Stimulated activated naive CD8-positive, alpha-beta T cell treated with anti-CD3 and anti-CD28 coated beads, Interleukin-15, amount 100 ng/mL, for 72 hours (primary cell): ENCODE measurements at regions not wholly inside any gene's neighbourhood (a gene's known extent, or its start where the extent isn't known, plus 50 kb on each side); places are given as distances from the start of the nearest gene placed in this dataset.
A peak's percentile ranks its signal among the peaks of the same experiment; 100 is the strongest.
"Not testable (repeated sequence)": the region's sequence is repeated elsewhere in the genome, so short reads cannot be mapped to it uniquely, and the experiment has no call there.

ENCODE experiments used
- ATAC-seq: fragments of 150-1000 bp; cut with Tn5 transposase; 2 replicates; pipeline ENCODE4 v1.10.0; 2021; ENCODE audit warnings: mild to moderate bottlenecking, moderate library complexity
- DNase-seq, 2 donors: peaks; one replicate each; pipeline ENCODE4 v3.0.0; 2021 to 2022
- H3K27ac Mint-ChIP-seq, 2 donors: one replicate each; pipeline ENCODE4 v1.8.0; 2022; ENCODE audit warnings: mild to moderate bottlenecking in 2 of 2, mixed read lengths in 2 of 2, moderate library complexity in 2 of 2
- H3K27me3 Mint-ChIP-seq: one replicate; pipeline ENCODE4 v1.8.0; 2022; ENCODE audit warnings: mixed read lengths
- H3K4me1 Mint-ChIP-seq: one replicate; pipeline ENCODE4 v1.8.0; 2022; ENCODE audit warnings: mild to moderate bottlenecking, mixed read lengths
- H3K4me3 Mint-ChIP-seq, 2 donors: one replicate each; pipeline ENCODE4 v1.8.0; 2022; ENCODE audit warnings: mild to moderate bottlenecking in 2 of 2, mixed read lengths in 2 of 2, moderate library complexity in 1 of 2
- H3K9me3 Mint-ChIP-seq, 2 donors: one replicate each; pipeline ENCODE4 v1.8.0; 2022; ENCODE audit warnings: mixed read lengths in 2 of 2

DNA sequence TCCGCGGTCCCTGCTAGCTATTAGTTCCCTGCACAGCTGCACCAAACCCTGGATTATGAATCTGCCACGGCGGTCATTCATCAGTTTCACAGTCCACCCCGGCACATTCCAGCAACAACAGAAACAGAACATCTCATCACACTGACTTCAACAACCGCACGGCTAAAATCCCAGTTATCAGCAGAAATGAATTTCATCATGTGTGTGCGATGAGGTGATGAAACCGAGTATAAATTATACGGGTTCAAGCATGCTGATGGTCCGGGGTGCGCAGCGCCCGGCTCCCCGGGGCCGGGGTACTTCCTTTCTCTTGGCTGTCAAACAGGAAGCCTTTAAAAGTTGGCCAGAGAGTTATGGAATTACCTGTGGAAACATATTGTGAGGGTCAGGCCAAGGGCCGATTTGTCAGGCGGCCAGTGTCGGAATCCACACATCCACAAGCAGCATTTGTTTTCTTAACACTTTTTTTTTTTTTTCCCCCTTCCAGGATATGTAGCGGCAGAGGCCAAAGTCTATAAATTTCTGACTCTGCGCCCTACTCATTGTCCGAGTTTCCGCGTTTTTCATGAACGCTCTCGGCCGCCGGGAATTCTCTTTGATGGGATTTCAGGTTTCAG, 420.9 kb upstream of the MGMT start:
- Mint-ChIP-seq H3K27ac (no peak overlapping the region), H3K9me3 (no peaks in the 10 kb centered on the region), H3K4me3 (no peak overlapping the region), H3K27me3 (no peaks in the 10 kb centered on the region), H3K4me1 (peaks cover 15% of the 10 kb centered on the region)
- DNase-seq (no peak), ATAC-seq (no peak)

DNA sequence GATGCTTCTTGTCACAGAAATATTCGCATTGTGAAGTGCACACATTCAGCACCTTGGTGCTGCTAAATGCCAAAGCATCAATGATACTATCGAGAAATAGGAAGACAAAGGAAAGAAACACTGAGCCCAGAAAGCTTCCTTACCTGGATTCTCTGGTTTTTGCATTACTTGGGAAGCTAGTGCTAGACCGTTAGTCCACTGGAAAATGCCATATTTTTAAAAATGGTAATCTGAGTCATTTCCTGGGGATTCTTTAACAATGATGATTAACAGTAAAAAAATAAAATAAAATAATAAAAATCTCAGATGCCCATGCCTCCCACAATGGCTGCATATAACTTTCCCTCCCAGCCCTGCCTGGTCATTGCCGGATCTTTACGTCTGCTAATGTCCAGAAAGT, 420.1 kb upstream of the MGMT start:
- H3K27me3 Mint-ChIP-seq: no peaks in the 10 kb centered on the region

DNA sequence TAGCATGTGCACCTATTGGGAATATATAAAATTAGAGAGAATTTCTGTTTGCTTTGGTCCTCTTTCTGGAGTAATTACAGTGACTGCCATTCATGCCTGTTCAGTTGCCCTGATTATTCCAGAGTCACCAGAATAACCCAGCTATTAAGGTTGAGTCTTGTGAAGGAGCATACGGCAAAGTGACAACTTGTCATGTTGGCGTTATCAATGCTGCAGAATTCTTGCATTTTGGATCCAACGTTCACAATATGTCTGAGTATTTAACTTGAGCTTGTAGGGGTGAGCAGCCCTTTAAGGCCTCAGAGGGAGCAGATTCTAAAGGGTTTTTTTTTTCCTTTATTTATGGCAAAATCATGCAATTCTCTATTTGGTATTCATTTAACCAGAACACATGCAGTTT, 419.4 kb upstream of the MGMT start:
- Mint-ChIP-seq H3K27me3 (no peaks in the 10 kb centered on the region), H3K4me3 (no peak overlapping the region), H3K27ac (no peak overlapping the region), H3K9me3 (no peaks in the 10 kb centered on the region), H3K4me1 (peaks cover 9% of the 10 kb centered on the region)
- DNase-seq (no peak), ATAC-seq (no peak)

More for the DNA sequence above, 420.1 kb upstream of the MGMT start:
- Mint-ChIP-seq H3K9me3 (no peaks in the 10 kb centered on the region), H3K4me1 (peaks cover 15% of the 10 kb centered on the region), H3K27ac (no peak overlapping the region), H3K4me3 (no peak overlapping the region)
- DNase-seq (no peak), ATAC-seq (no peak)

DNA sequence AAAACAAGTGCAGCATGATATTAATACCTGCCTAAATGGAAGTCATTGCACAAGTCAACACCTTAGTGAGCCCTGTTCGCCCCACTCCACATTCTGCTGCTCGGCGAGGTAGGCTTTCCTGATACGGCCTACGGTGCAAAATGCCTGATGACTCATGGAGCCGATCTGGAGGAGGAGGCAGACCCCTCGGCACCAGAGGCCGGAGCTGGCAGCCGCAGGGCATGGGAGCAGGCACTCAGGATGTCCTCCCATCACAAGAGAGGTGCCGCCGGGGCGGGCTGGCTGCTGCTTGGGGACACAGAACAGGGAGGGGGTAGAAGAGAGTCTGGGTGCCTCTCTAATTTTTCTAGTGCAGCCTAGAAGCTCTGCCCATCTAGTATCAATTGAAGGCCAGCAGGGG, 418.5 kb upstream of the MGMT start:
- no peak overlapping the region for H3K4me3 Mint-ChIP-seq
- no peak overlapping the region for H3K27ac Mint-ChIP-seq
- H3K4me1 Mint-ChIP-seq: no peaks in the 10 kb centered on the region
- no peaks in the 10 kb centered on the region for H3K9me3 Mint-ChIP-seq
- ATAC-seq (no peak), DNase-seq (no peak)
- H3K27me3 Mint-ChIP-seq: no peaks in the 10 kb centered on the region

DNA sequence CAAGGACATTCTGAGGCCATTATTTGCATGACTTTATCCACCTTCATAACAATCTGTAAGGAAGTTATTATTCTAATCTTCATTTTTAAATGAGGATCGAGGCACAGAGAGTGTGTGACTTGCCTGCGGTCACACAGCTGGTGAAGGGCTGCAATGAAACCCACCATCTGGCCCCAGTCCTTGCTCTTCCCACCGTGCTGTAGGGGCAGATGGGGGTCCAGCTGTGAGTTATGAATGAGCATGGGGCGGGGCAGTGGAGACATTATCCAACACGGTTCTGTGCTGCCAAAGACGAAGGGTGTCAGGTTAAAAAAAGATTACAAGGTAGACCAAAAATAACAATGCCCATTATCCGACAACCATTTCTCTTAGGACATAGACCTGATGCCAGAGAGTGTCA, 417.5 kb upstream of the MGMT start:
- Mint-ChIP-seq H3K27me3 (no peaks in the 10 kb centered on the region), H3K4me3 (no peak overlapping the region), H3K9me3 (no peaks in the 10 kb centered on the region), H3K27ac (no peak overlapping the region), H3K4me1 (no peaks in the 10 kb centered on the region)
- no peak for ATAC-seq
- no peak for DNase-seq

DNA sequence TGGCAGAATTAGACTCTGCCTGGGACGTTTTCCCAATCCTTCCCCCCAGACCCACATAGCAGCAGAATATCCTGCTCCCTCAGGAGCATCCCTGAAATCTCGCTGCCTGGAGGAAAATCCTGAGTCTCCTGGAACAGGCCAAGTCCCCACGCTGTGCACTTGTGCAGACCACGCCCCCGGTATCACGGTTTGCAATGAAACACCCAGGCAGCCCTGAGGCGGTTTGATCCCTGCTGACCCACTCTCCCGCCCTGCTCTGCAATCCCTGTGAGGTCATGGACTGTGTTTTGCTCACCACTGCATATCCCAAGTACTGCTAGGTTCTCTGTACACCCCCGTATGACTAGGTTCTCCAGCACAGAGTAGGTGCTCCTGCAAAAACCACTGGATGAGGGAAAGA, 411.8 kb upstream of the MGMT start:
- Mint-ChIP-seq H3K27me3 (peaks cover 11% of the 10 kb centered on the region), H3K27ac (peak overlapping the region in 1 of 2 donors; percentile 30), H3K4me3 (no peak overlapping the region), H3K4me1 (peaks cover 31% of the 10 kb centered on the region), H3K9me3 (no peaks in the 10 kb centered on the region)
- ATAC-seq: no peak
- DNase-seq: no peak

DNA sequence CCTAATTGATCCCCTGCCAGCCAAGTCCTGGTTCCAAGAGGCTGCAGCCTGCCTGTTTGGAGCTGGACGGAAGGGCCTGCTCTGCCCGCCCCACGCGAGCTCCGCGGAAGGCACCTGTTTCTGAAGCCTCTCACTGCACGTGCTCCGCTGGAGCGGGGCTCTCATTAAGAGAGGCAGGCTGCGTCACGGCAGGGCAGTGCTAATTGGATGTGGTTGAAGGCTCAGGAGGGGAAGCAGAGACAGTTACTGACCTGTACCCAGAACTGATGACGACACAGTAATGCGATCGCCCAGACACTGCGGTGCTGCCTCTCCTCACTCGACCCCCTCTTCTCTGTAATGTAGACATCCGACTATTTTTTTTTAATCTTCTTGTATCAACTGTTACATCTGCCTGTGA, 411.1 kb upstream of the MGMT start:
- peaks cover 17% of the 10 kb centered on the region for H3K27me3 Mint-ChIP-seq
- no peak overlapping the region for H3K27ac Mint-ChIP-seq
- peaks cover 36% of the 10 kb centered on the region for H3K4me1 Mint-ChIP-seq
- H3K9me3 Mint-ChIP-seq: no peaks in the 10 kb centered on the region
- ATAC-seq: no peak
- no peak overlapping the region for H3K4me3 Mint-ChIP-seq
- no peak for DNase-seq

DNA sequence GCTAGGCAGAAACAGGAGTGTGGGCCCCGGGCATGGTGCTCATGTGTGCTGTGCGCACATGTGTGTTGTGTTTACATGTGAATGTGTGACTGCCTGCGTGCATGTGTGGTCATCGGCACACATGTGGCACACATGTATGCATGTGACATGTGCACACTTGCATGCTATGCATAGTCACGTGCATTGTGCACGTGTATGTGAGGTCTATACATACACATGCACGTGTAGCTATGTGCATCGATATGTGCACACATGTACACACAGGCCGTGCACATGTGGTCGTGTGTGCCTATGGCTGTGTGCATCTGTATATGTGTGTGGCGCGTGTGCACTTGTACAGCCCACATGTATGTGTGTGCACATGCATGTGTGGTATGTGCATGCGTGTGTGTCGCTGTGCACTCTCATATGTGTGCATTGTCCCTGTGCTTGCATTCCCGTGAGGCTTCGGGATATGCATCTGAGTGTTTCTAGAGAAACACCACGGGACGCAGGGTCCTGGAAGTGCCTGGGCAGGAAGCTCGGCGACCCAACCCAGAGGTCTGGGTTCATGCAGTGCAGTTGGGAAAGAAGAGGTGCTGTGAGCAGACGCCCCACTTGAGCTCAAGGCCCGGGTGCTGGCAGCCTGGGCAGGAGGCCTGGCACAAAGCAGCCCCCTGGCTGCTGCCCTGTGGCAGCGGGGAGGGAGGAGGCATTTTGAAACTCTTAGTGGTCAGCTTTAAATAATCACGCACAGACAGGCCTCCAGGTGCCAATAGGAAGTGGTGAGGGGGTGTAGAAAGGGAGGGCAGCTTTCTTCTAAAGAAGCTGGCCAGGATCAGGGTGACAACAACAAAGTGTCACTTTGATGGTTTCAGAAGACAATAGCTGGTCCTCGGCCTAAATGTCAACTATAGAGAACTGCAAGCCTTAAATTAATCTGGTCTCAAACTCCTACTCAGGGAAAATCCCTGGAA, 410.0 kb upstream of the MGMT start:
- H3K27me3 Mint-ChIP-seq: peaks cover 19% of the 10 kb centered on the region
- H3K4me1 Mint-ChIP-seq: peaks cover 36% of the 10 kb centered on the region
- DNase-seq (peak in 1 of 2 donors; percentile 30), ATAC-seq (peak; percentile 70)
- peak overlapping the region; percentile 34 to 69 for H3K4me3 Mint-ChIP-seq
- H3K27ac Mint-ChIP-seq: no peak overlapping the region
- no peaks in the 10 kb centered on the region for H3K9me3 Mint-ChIP-seq

DNA sequence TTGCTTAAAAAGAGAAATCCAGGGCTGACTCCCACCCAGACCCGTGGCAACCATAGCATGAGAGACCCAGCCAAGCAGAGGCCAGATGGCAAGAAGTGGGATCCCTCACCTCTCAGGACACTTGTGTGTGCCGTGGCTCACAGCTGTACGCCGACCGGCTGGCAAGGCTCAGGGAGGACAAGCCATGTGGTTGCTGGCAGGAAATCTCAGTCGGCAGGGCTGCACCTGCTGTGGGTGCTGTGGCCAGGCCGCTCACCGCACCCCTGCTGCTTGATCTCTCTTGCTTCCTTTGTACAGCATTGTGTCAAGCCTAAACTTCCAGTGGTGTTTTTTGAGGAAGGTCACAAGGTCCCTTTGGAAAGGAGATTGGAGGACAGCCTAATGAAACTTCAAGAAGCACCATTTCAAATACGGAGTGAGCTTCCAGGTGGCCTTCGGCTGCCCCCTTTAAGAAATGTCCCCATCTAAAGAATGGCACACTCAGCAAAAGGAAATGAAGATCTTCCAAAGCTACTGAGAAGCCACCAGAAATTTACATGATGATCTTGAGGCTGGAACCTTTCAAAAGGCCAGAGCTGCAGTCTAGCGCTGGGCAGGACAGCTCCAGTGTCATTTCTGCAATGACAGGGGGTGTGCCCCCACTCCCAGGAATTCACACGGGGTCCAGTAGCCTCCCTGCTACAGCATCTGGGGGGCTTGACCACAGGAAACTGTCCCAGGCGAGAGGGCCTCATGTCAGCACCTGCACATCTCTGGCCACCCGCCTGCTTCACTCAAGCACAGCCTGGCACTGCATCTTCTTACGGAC, 409.0 kb upstream of the MGMT start:
- Mint-ChIP-seq H3K27me3 (peaks cover 19% of the 10 kb centered on the region), H3K4me3 (peak overlapping the region; percentile 34 to 69), H3K9me3 (no peaks in the 10 kb centered on the region), H3K27ac (peak overlapping the region in 1 of 2 donors; percentile 20), H3K4me1 (peaks cover 36% of the 10 kb centered on the region)
- peak; percentile 54 to 74 for DNase-seq
- peak; percentile 95 for ATAC-seq

DNA sequence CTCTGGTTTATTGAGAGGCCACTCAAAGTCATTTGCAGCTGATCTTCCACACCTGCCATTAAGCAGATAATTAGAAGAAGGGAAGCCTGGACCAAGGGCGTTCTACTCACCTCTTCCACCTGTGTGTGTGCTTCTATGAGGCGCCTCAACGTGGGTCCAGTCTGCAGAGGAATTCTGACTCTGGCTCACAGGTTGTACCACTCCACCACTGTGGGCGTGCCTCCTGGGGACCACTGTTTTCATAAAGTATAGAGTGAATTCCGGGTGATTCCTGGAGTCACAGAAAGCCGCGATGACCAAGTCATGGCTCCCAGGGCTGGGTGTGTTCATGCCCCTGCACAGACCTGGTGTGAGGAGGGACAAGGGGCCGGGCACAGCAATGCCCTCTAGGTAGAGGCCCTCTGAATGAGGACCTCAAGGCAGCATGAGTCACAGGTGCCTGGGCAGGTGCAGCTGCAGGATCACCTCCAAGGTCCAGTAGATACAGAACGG, 408.3 kb upstream of the MGMT start:
- peaks cover 19% of the 10 kb centered on the region for H3K27me3 Mint-ChIP-seq
- no peak for DNase-seq
- H3K9me3 Mint-ChIP-seq: no peaks in the 10 kb centered on the region
- no peak for ATAC-seq
- peaks cover 36% of the 10 kb centered on the region for H3K4me1 Mint-ChIP-seq
- no peak overlapping the region for H3K4me3 Mint-ChIP-seq
- no peak overlapping the region for H3K27ac Mint-ChIP-seq

DNA sequence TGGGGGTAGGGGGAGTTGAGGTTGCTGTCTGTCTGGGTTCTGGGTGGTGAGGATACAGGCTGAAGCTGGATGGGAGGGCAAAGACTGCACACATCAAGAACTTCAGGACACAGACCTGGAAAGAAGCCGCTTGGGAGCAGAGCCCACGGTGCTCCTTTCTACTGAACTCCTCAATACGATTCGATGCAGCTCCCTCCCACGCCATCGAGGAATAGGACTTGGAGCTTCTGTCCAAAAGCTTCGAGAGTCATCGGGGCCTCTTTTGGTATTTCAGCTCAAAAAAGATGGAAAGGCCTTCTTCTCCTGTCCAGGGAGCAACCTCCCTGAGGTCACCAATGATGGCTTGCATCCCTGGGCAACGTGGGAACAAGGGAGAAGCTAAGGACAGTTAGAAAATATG, 407.1 kb upstream of the MGMT start:
- H3K27ac Mint-ChIP-seq: no peak overlapping the region
- H3K9me3 Mint-ChIP-seq: no peaks in the 10 kb centered on the region
- ATAC-seq (no peak), DNase-seq (no peak)
- peaks cover 19% of the 10 kb centered on the region for H3K27me3 Mint-ChIP-seq
- H3K4me1 Mint-ChIP-seq: peaks cover 36% of the 10 kb centered on the region
- no peak overlapping the region for H3K4me3 Mint-ChIP-seq

DNA sequence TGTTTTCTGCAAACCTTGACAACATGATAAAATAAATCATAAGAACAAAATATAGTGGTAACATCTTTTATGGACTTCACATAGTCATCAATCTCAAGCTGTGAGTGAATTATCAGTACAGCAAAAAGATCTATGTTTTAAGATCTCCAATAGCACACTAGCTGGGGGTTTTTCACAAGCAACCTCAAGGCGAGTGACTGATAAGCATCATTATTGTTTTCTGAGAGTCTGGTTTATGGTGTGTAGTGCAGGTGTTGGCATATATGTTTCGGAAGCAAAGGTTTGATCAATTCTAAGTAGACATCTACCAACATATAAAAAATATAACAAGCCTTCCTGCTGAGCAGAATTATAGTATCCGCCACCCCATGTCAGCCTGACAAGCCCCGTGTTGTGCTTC, 403.8 kb upstream of the MGMT start:
- Mint-ChIP-seq H3K27me3 (peaks cover 19% of the 10 kb centered on the region), H3K27ac (no peak overlapping the region)

DNA sequence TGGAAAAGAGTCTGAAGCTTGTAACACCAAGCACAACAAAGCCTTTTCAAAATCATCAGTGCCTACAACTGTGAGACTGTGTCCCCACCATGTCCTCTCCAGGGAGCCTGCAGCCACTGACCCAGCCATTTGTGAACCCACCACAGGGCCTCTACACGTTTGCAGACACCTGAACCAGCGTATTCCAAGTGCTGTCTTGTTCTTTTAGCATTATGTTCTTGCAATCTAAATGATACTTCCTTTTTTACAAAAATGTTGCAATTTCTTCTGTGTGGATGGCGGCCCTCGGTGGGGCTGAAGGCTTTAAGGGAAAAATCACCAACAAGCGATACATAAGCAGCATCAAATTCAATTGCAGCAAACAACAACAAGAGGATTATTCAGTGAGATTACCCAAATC, 403.2 kb upstream of the MGMT start:
- H3K27ac Mint-ChIP-seq: no peak overlapping the region
- no peak overlapping the region for H3K4me3 Mint-ChIP-seq
- H3K4me1 Mint-ChIP-seq: peaks cover 14% of the 10 kb centered on the region
- DNase-seq (no peak), ATAC-seq (no peak)
- peaks cover 19% of the 10 kb centered on the region for H3K27me3 Mint-ChIP-seq
- H3K9me3 Mint-ChIP-seq: no peaks in the 10 kb centered on the region

More for the DNA sequence above, 403.8 kb upstream of the MGMT start:
- H3K9me3 Mint-ChIP-seq: no peaks in the 10 kb centered on the region
- no peak for DNase-seq
- H3K4me3 Mint-ChIP-seq: no peak overlapping the region
- peaks cover 21% of the 10 kb centered on the region for H3K4me1 Mint-ChIP-seq
- no peak for ATAC-seq

DNA sequence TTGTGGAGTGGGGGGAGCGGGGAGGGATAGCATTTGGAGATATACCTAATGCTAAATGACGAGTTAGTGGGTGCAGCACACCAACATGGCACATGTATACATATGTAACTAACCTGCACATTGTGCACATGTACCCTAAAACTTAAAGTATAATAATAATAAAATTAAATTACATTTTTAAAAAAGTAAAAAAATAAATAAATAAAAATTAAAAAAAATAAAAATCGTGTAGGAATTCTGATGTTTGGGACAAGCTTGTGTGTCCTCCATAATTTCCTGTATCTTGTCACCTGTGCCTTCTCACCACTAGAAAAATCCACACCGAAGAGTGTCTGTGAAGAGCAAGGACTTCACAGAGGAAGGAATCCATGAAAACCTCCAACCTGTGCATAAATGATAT, 400.5 kb upstream of the MGMT start:
- not testable (repeated sequence) for H3K27ac Mint-ChIP-seq, ATAC-seq, H3K4me3 Mint-ChIP-seq, H3K4me1 Mint-ChIP-seq, DNase-seq, H3K27me3 Mint-ChIP-seq, H3K9me3 Mint-ChIP-seq

DNA sequence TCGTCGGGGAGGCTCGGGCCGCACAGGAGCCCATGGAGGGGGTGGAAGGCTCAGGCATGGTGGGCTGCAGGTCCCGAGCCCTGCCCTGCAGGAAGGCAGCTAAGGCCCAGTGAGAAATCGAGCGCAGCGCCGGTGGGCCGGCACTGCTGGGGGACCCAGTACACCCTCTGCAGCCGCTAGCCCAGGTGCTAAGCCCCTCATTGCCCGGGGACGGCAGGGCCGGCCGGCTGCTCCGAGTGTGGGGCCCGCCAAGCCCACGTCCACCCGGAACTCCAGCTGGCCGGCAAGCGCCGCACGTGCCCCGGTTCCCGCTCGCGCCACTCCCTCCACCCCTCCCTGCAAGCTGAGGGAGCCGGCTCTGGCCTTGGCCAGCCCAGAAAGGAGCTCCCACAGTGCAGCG, 395.6 kb upstream of the MGMT start:
- H3K4me1 Mint-ChIP-seq, ATAC-seq: not testable (repeated sequence)

More for the DNA sequence above, 395.6 kb upstream of the MGMT start:
- H3K4me3 Mint-ChIP-seq, DNase-seq, H3K9me3 Mint-ChIP-seq, H3K27me3 Mint-ChIP-seq, H3K27ac Mint-ChIP-seq: not testable (repeated sequence)
